Keratinocyte (primary cell): ENCODE measurements at regions not wholly inside any gene's neighbourhood (a gene's known extent, or its start where the extent isn't known, plus 50 kb on each side); places are given as distances from the start of the nearest gene placed in this dataset.

ENCODE experiments used
- CTCF ChIP-seq, 3 experiments: IDR thresholded peaks in 1 of 3; conservative IDR thresholded peaks in 1 of 3; optimal IDR thresholded peaks in 1 of 3; 2 replicates in 2 of 3; 3 replicates in 1 of 3; pipeline versions ENCODE3 to v1.5.1; 2011; ENCODE audit warnings: low read length in 3 of 3, mild to moderate bottlenecking in 3 of 3, moderate library complexity in 2 of 3, control low read depth in 1 of 3, inconsistent platforms in 1 of 3; ENCODE audit not compliant: insufficient read depth in 2 of 3; ENCODE audit errors: extremely low read depth in 1 of 3
- EZH2 ChIP-seq: IDR thresholded peaks from one replicate; pipeline ENCODE4 v1.6.1; 2012; ENCODE audit warnings: inconsistent platforms, mild to moderate bottlenecking, low read length, moderate library complexity

- TF ChIP-seq CTCF (optimal IDR thresholded peaks at IDR 0.05 in 1 of 3, IDR thresholded peaks at IDR 0.05 in 1 of 3, conservative IDR thresholded peaks at IDR 0.05 in 1 of 3; ENCODE audit: extremely low read depth in 1 of 3, insufficient read depth in 2 of 3, low read length in 3 of 3) (no peak), EZH2 (no peak)
Observed at GRCh38 chr15:46039703-46040102, 404.9 kb downstream of the SQOR start.
